C4-2B (cell line): ENCODE measurements at regions not wholly inside any gene's neighbourhood (a gene's known extent, or its start where the extent isn't known, plus 50 kb on each side); places are given as distances from the start of the nearest gene placed in this dataset.

Source experiments
- CTCF ChIP-seq: fragments of 450-650 bp; conservative IDR thresholded peaks from 2 replicates; pipeline ENCODE4 v1.5.1; 2017; ENCODE audit warnings: mild to moderate bottlenecking
- ZFX ChIP-seq: fragments of 450-650 bp; IDR thresholded peaks from 2 replicates; pipeline ENCODE4 v1.6.1; 2017

GRCh38 chr5:63135291-63135690 is 556.7 kb downstream of the LRRC70 start:
- TF ChIP-seq ZFX = no peak
- TF ChIP-seq CTCF = no peak
